IMR-90 (cell line): ENCODE measurements at regions not wholly inside any gene's neighbourhood (a gene's known extent, or its start where the extent isn't known, plus 50 kb on each side); places are given as distances from the start of the nearest gene placed in this dataset.

ENCODE experiments used
- ATAC-seq: fragments of 200-7000 bp; cut with Tn5 transposase; 2 replicates; pipeline ENCODE4 v1.9.1; 2020; ENCODE audit warnings: low read depth, mild to moderate bottlenecking, moderate library complexity
- BruUV-seq: library from RNA; stranded (reverse); fragments of 400-500 nt; replicated peaks from 2 replicates; lab custom pipeline; 2021; lab: Mats Ljungman, UMichigan
- CTCF ChIA-PET: fragments of 300-600 bp; formaldehyde crosslinking; extraction: SDS; loops from one replicate; lab custom pipeline; 2021; ENCODE audit warnings: antibody characterized with exemption; lab: Yijun Ruan, JAX
- POLR2A ChIA-PET: fragments of 300-600 bp; sonication (Branson Sonifier 250); formaldehyde crosslinking; loops from one replicate; lab custom pipeline; 2022; ENCODE audit warnings: antibody characterized with exemption; ENCODE audit not compliant: unreplicated experiment; lab: Charles Lee
- DNase-seq: peaks from one replicate; pipeline ENCODE4 v3.0.0; 2013
- H2AFZ ChIP-seq: replicated peaks from 2 replicates; pipeline ENCODE3; 2013; ENCODE audit warnings: low read length, mild to moderate bottlenecking; ENCODE audit not compliant: poor library complexity
- H2AK5ac ChIP-seq: 2 replicates; pipeline ENCODE4 v1.6.1; 2013; ENCODE audit warnings: low read depth, low read length, inconsistent platforms
- H2AK9ac ChIP-seq: replicated peaks from 2 replicates; pipeline ENCODE3; 2013; ENCODE audit warnings: mild to moderate bottlenecking, low read depth, low read length, moderate library complexity; ENCODE audit not compliant: poor library complexity
- H2BK120ac ChIP-seq: 2 replicates; pipeline ENCODE4 v1.6.1; 2013; ENCODE audit warnings: low read depth, low read length, inconsistent platforms
- H2BK15ac ChIP-seq: 3 replicates; pipeline ENCODE4 v1.6.1; 2013; ENCODE audit warnings: low read depth, low read length, inconsistent platforms
- H2BK20ac ChIP-seq: 2 replicates; pipeline ENCODE4 v1.6.1; 2013; ENCODE audit warnings: low read depth, mild to moderate bottlenecking, inconsistent platforms, low read length, moderate library complexity
- H2BK5ac ChIP-seq: 2 replicates; pipeline ENCODE4 v1.6.1; 2013; ENCODE audit warnings: mild to moderate bottlenecking, low read depth, low read length, inconsistent platforms; ENCODE audit not compliant: poor library complexity, severe bottlenecking
- H3K14ac ChIP-seq: replicated peaks from 2 replicates; pipeline ENCODE4 v1.6.1; 2013; ENCODE audit warnings: low read depth, low read length, inconsistent platforms
- H3K18ac ChIP-seq: 2 replicates; pipeline ENCODE4 v1.6.1; 2013; ENCODE audit warnings: low read depth, low read length, control low read depth
- H3K23ac ChIP-seq: 2 replicates; pipeline ENCODE4 v1.6.1; 2013; ENCODE audit warnings: low read depth, low read length, inconsistent platforms
- H3K27ac ChIP-seq: 2 replicates; pipeline ENCODE4 v1.5.1; 2013; ENCODE audit warnings: mild to moderate bottlenecking, control low read depth, low read length; ENCODE audit not compliant: insufficient read depth
- H3K27me3 ChIP-seq: 2 replicates; pipeline ENCODE4 v1.6.1; 2013; ENCODE audit warnings: low read length; ENCODE audit not compliant: control insufficient read depth, insufficient read depth
- H3K36me3 ChIP-seq: 2 replicates; pipeline ENCODE4 v1.6.1; 2013; ENCODE audit warnings: low read length, mixed read lengths; ENCODE audit not compliant: control insufficient read depth, insufficient read depth
- H3K4ac ChIP-seq: 2 replicates; pipeline ENCODE4 v1.6.1; 2013; ENCODE audit warnings: low read depth, low read length, inconsistent platforms
- H3K4me1 ChIP-seq: 2 replicates; pipeline ENCODE4 v1.6.1; 2013; ENCODE audit warnings: low read length, mixed read lengths; ENCODE audit not compliant: control insufficient read depth, insufficient read depth
- H3K4me2 ChIP-seq: 2 replicates; pipeline ENCODE4 v1.6.1; 2013; ENCODE audit warnings: low read depth, mild to moderate bottlenecking, control low read depth, low read length, moderate library complexity
- H3K4me3 ChIP-seq: 2 replicates; pipeline ENCODE4 v1.5.1; 2013; ENCODE audit warnings: low read depth, mild to moderate bottlenecking, control low read depth, low read length, moderate library complexity; ENCODE audit not compliant: insufficient read depth
- H3K56ac ChIP-seq: 2 replicates; pipeline ENCODE4 v1.6.1; 2013; ENCODE audit warnings: low read length, inconsistent platforms; ENCODE audit not compliant: insufficient read depth; ENCODE audit errors: extremely low read depth
- H3K79me1 ChIP-seq, 2 experiments: 2 replicates each; pipeline ENCODE4 v1.6.1; 2013; ENCODE audit warnings: low read length in 2 of 2, inconsistent platforms in 1 of 2, low read depth in 1 of 2
- H3K9ac ChIP-seq: 2 replicates; pipeline ENCODE4 v1.6.1; 2013; ENCODE audit warnings: low read depth, low read length, control low read depth
- H3K9me1 ChIP-seq: 2 replicates; pipeline ENCODE4 v1.6.1; 2013; ENCODE audit warnings: low read length, inconsistent platforms; ENCODE audit not compliant: insufficient read depth
- H3K9me3 ChIP-seq: 2 replicates; pipeline ENCODE4 v1.6.1; 2013; ENCODE audit warnings: low read length; ENCODE audit not compliant: control insufficient read depth, insufficient read depth
- H4K20me1 ChIP-seq: 2 replicates; pipeline ENCODE4 v1.6.1; 2013; ENCODE audit warnings: low read length, inconsistent platforms; ENCODE audit not compliant: insufficient read depth
- H4K5ac ChIP-seq: 2 replicates; pipeline ENCODE4 v1.6.1; 2013; ENCODE audit warnings: mild to moderate bottlenecking, low read depth, low read length, control low read depth
- H4K8ac ChIP-seq, 2 experiments: 2 replicates each; pipeline ENCODE4 v1.6.1; 2013; ENCODE audit warnings: low read depth in 2 of 2, low read length in 2 of 2, control low read depth in 1 of 2, inconsistent platforms in 1 of 2
- H4K91ac ChIP-seq: 2 replicates; pipeline ENCODE4 v1.6.1; 2013; ENCODE audit warnings: low read depth, low read length, inconsistent platforms; ENCODE audit not compliant: insufficient read depth
- BHLHE40 ChIP-seq: fragments of 150-350 bp; IDR thresholded peaks from 2 replicates; pipeline ENCODE4 v1.6.1; 2016; ENCODE audit warnings: mild to moderate bottlenecking, low read depth, low read length
- CEBPB ChIP-seq: IDR thresholded peaks from 2 replicates; pipeline ENCODE4 v1.6.1; 2012; ENCODE audit warnings: low read depth, low read length, improper control_type of control experiment
- CHD1 ChIP-seq: IDR thresholded peaks from 2 replicates; pipeline ENCODE4 v1.6.1; 2012; ENCODE audit warnings: low read depth, low read length, improper control_type of control experiment
- FOS ChIP-seq: fragments of 150-350 bp; IDR thresholded peaks from 2 replicates; pipeline ENCODE4 v1.6.1; 2016; ENCODE audit warnings: low read depth, low read length
- MAFK ChIP-seq: IDR thresholded peaks from 2 replicates; pipeline ENCODE4 v1.6.1; 2012; ENCODE audit warnings: low read depth, low read length, improper control_type of control experiment
- MXI1 ChIP-seq: IDR thresholded peaks from 2 replicates; pipeline ENCODE4 v1.6.1; 2012; ENCODE audit warnings: low read depth, mild to moderate bottlenecking, low read length, moderate library complexity, borderline replicate concordance
- NFE2L2 ChIP-seq: fragments of 150-350 bp; IDR thresholded peaks from 2 replicates; pipeline ENCODE4 v1.6.1; 2016; ENCODE audit warnings: low read depth, mild to moderate bottlenecking, low read length
- RAD21 ChIP-seq: IDR thresholded peaks from 2 replicates; pipeline ENCODE4 v1.6.1; 2012; ENCODE audit warnings: low read length, improper control_type of control experiment
- RCOR1 ChIP-seq: IDR thresholded peaks from 2 replicates; pipeline ENCODE4 v1.6.1; 2012; ENCODE audit warnings: mild to moderate bottlenecking, low read length, improper control_type of control experiment; ENCODE audit not compliant: insufficient replicate concordance
- RFX5 ChIP-seq: IDR thresholded peaks from 2 replicates; pipeline ENCODE4 v1.8.0; 2012; ENCODE audit warnings: low read depth, mild to moderate bottlenecking, low read length, moderate library complexity
- SMC3 ChIP-seq: fragments of 150-350 bp; IDR thresholded peaks from 2 replicates; pipeline ENCODE4 v1.6.1; 2016; ENCODE audit warnings: low read depth, mild to moderate bottlenecking, antibody characterized with exemption, low read length, moderate library complexity
- WGBS, 2 experiments: methylation state at CpG; one replicate each; pipeline versions ENCODE4 v1.1.5 to v1.1.7; 2013; ENCODE audit warnings: missing lambda C conversion rate in 2 of 2; ENCODE audit not compliant: insufficient read length in 1 of 2; ENCODE audit errors: extremely low coverage in 2 of 2; 5-methylcytosine and 5-hydroxymethylcytosine counted together
- dilution Hi-C: fragments of 300-500 bp; cut with HindIII; formaldehyde crosslinking; loops from one replicate; pipeline ENCODE4 v1.14.3; 2018; ENCODE audit warnings: low sequenced_read_pairs; ENCODE audit not compliant: unreplicated experiment
- in situ Hi-C: fragments of 300-500 bp; cut with MboI; formaldehyde crosslinking; loops from 3 replicates; pipeline ENCODE4 v1.14.3; 2019; ENCODE audit warnings: low sequenced_read_pairs, inconsistent platforms, mixed read lengths
- intact Hi-C: fragments of 100-400 bp; cut with micrococcal nuclease; formaldehyde crosslinking; loops from 2 replicates; pipeline ENCODE4 v1.10.0; 2022
- TF ChIP-seq, protein P1 (sequence below): conservative IDR thresholded peaks from 2 replicates; pipeline ENCODE4 v1.5.1; 2012; ENCODE audit warnings: mild to moderate bottlenecking, low read depth, low read length, improper control_type of control experiment
- TF ChIP-seq, protein P2 (sequence below): fragments of 150-350 bp; IDR thresholded peaks from 2 replicates; pipeline ENCODE4 v1.6.1; 2017; ENCODE audit warnings: mild to moderate bottlenecking, antibody characterized with exemption, low read length, low read depth

GRCh38 chr9:104984542-104984941 is 56.6 kb upstream of the ABCA1 start:
- no peak for TF ChIP-seq RCOR1
- no peak for TF ChIP-seq MAFK
- TF ChIP-seq, protein P1, sequence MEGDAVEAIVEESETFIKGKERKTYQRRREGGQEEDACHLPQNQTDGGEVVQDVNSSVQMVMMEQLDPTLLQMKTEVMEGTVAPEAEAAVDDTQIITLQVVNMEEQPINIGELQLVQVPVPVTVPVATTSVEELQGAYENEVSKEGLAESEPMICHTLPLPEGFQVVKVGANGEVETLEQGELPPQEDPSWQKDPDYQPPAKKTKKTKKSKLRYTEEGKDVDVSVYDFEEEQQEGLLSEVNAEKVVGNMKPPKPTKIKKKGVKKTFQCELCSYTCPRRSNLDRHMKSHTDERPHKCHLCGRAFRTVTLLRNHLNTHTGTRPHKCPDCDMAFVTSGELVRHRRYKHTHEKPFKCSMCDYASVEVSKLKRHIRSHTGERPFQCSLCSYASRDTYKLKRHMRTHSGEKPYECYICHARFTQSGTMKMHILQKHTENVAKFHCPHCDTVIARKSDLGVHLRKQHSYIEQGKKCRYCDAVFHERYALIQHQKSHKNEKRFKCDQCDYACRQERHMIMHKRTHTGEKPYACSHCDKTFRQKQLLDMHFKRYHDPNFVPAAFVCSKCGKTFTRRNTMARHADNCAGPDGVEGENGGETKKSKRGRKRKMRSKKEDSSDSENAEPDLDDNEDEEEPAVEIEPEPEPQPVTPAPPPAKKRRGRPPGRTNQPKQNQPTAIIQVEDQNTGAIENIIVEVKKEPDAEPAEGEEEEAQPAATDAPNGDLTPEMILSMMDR = no peak
- TF ChIP-seq CHD1 = no peak
- no peak for TF ChIP-seq FOS
- TF ChIP-seq, protein P2, sequence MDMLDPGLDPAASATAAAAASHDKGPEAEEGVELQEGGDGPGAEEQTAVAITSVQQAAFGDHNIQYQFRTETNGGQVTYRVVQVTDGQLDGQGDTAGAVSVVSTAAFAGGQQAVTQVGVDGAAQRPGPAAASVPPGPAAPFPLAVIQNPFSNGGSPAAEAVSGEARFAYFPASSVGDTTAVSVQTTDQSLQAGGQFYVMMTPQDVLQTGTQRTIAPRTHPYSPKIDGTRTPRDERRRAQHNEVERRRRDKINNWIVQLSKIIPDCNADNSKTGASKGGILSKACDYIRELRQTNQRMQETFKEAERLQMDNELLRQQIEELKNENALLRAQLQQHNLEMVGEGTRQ = no peak
- no peak for TF ChIP-seq MXI1
- no peak for TF ChIP-seq RAD21
- TF ChIP-seq CEBPB = no peak
- TF ChIP-seq RFX5 = no peak
- no peak for TF ChIP-seq SMC3
- no peak for TF ChIP-seq BHLHE40
- TF ChIP-seq NFE2L2 = no peak
- Histone ChIP-seq H3K4ac (no peak overlapping the region), H3K4me2 (no peak overlapping the region), H2BK120ac (no peak overlapping the region), H3K18ac (no peak overlapping the region), H3K4me3 (no peak overlapping the region), H3K27ac (no peak overlapping the region), H3K36me3 (no peaks in the 10 kb centered on the region), H3K9me3 (no peaks in the 10 kb centered on the region), H3K79me1 (no peaks in the 10 kb centered on the region), H3K9ac (no peak overlapping the region), H2BK15ac (no peak overlapping the region), H4K20me1 (no peaks in the 10 kb centered on the region), H3K23ac (no peak overlapping the region), H3K4me1 (peaks cover 2% of the 10 kb centered on the region; the same call in 1 of the 2 replicates), H2AFZ (no peak overlapping the region), H3K9me1 (0 out of 2 replicates have a peak, but pooled peaks cover 3% of the 10 kb centered on the region), H3K14ac (no peak overlapping the region), H2AK5ac (no peak overlapping the region), H3K56ac (no peak overlapping the region), H4K5ac (no peak overlapping the region), H2BK20ac (no peak overlapping the region), H4K91ac (no peak overlapping the region), H2BK5ac (no peak overlapping the region), H3K27me3 (no peaks in the 10 kb centered on the region), H2AK9ac (no peak overlapping the region), H4K8ac (no peak overlapping the region)
- in situ Hi-C loops (loop anchor here (25.0 kb wide), 1 partner anchor 153 kb away; no protein-coding TSS in a partner anchor), intact Hi-C loops (no loop called here), dilution Hi-C loops (no loop called here)
- ATAC-seq (no peak), DNase-seq (no peak)
- BruUV-seq = no TSS peak
- ChIA-PET CTCF (no interaction called here), POLR2A (no interaction called here)
- no CpG with 5 or more reads among the region's 2 CpGs for WGBS, 2 experiments
